MM.1S (cell line): ENCODE measurements at regions not wholly inside any gene's neighbourhood (a gene's known extent, or its start where the extent isn't known, plus 50 kb on each side); places are given as distances from the start of the nearest gene placed in this dataset.

Experiments used
- DNase-seq: peaks from one replicate; pipeline ENCODE4 v3.0.0-alpha.2; 2015
- H2AFZ ChIP-seq: fragments of 300-600 bp; sonication (generic); 2 replicates; pipeline ENCODE4 v1.6.0; 2016; ENCODE audit warnings: antibody characterized with exemption, low read length
- H3F3A ChIP-seq: fragments of 300-600 bp; sonication (generic); 2 replicates; pipeline ENCODE4 v1.6.1; 2016; ENCODE audit warnings: mild to moderate bottlenecking, antibody characterized with exemption, low read length, moderate library complexity, mixed read lengths; ENCODE audit not compliant: insufficient read depth
- H3K27ac ChIP-seq: fragments of 300-600 bp; sonication (generic); 2 replicates; pipeline ENCODE4 v1.5.1; 2016; ENCODE audit warnings: mild to moderate bottlenecking, low read length
- H3K27me3 ChIP-seq: fragments of 300-600 bp; sonication (generic); replicated peaks from 2 replicates; pipeline ENCODE4 v1.6.0; 2016; ENCODE audit warnings: low read length; ENCODE audit not compliant: insufficient read depth
- H3K36me3 ChIP-seq: fragments of 300-600 bp; sonication (generic); replicated peaks from 2 replicates; pipeline ENCODE4 v1.6.1; 2016; ENCODE audit warnings: mild to moderate bottlenecking, low read length, mixed read lengths; ENCODE audit not compliant: insufficient read depth
- H3K4me1 ChIP-seq: fragments of 300-600 bp; sonication (generic); 2 replicates; pipeline ENCODE4 v1.6.1; 2016; ENCODE audit warnings: low read length, mixed read lengths
- H3K4me2 ChIP-seq: fragments of 300-600 bp; sonication (generic); 2 replicates; pipeline ENCODE4 v1.6.0; 2016; ENCODE audit warnings: low read depth, low read length
- H3K4me3 ChIP-seq: fragments of 300-600 bp; sonication (generic); 2 replicates; pipeline ENCODE4 v1.5.1; 2016; ENCODE audit warnings: low read length, mixed read lengths
- H3K79me2 ChIP-seq: fragments of 300-600 bp; sonication (generic); 2 replicates; pipeline ENCODE4 v1.6.1; 2016; ENCODE audit warnings: mixed run types, low read length, mixed read lengths
- H3K9ac ChIP-seq: fragments of 300-600 bp; sonication (generic); 2 replicates; pipeline ENCODE4 v1.6.1; 2016; ENCODE audit warnings: low read length, mixed read lengths
- H3K9me2 ChIP-seq: fragments of 300-600 bp; sonication (generic); replicated peaks from 2 replicates; pipeline ENCODE4 v1.6.1; 2016; ENCODE audit warnings: mild to moderate bottlenecking, low read length, mixed read lengths; ENCODE audit not compliant: insufficient read depth
- H3K9me3 ChIP-seq: fragments of 300-600 bp; sonication (generic); replicated peaks from 2 replicates; pipeline ENCODE4 v1.6.1; 2016; ENCODE audit warnings: mild to moderate bottlenecking, low read length, mixed read lengths; ENCODE audit not compliant: insufficient read depth
- H4K20me1 ChIP-seq: fragments of 300-600 bp; sonication (generic); 2 replicates; pipeline ENCODE4 v1.6.1; 2016; ENCODE audit warnings: mild to moderate bottlenecking, low read length, moderate library complexity, mixed read lengths; ENCODE audit not compliant: insufficient read depth
- CTCF ChIP-seq: fragments of 300-600 bp; sonication (generic); IDR thresholded peaks from 2 replicates; pipeline ENCODE4 v1.5.1; 2016; ENCODE audit warnings: antibody characterized with exemption, low read length, mixed read lengths
- EZH2 ChIP-seq: fragments of 300-600 bp; sonication (generic); optimal IDR thresholded peaks from 2 replicates; pipeline ENCODE3; 2017; ENCODE audit warnings: low read depth, mild to moderate bottlenecking, antibody characterized with exemption, low read length, mixed read lengths
- EZH2phosphoT487 ChIP-seq: fragments of 300-600 bp; sonication (generic); IDR thresholded peaks from 2 replicates; pipeline ENCODE4 v1.6.1; 2018; ENCODE audit warnings: antibody characterized with exemption, low read length

- Histone ChIP-seq H3K27me3 (no peaks in the 10 kb centered on the region), H2AFZ (no peak overlapping the region), H4K20me1 (no peaks in the 10 kb centered on the region), H3K9ac (no peak overlapping the region), H3K4me2 (no peak overlapping the region), H3K27ac (no peak overlapping the region), H3K36me3 (no peaks in the 10 kb centered on the region), H3K9me3 (no peaks in the 10 kb centered on the region), H3K79me2 (no peaks in the 10 kb centered on the region), H3K4me1 (no peaks in the 10 kb centered on the region), H3F3A (no peaks in the 10 kb centered on the region), H3K9me2 (no peaks in the 10 kb centered on the region), H3K4me3 (no peak overlapping the region)
- TF ChIP-seq EZH2 = no peak
- no peak for TF ChIP-seq CTCF
- TF ChIP-seq EZH2phosphoT487 = no peak
- no peak for DNase-seq
Measured at GRCh38 chr13:44306371-44307192, 67.0 kb upstream of the SERP2 start.

DNA sequence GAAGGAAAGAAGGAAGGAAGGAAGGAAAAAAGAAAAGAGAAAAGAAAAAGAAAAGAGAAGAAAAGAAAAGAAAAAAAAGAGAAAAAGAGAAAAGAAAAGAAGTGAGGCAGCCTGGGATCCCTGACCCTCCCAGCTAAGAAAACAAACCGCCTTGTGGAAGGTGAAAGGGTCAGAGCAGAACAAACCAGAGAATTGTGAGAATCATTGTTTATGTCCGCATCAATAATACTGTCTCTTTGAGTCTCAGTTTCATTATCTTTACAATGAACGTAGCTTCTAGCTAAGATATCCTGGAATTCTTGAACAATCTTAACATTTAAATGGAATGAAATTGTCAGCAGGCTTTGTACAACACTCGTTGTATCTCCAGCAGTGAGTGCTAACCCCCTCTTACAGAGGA lies 66.4 kb upstream of the SERP2 start:
- Histone ChIP-seq H3K79me2 (no peaks in the 10 kb centered on the region), H3K4me3 (no peak overlapping the region), H3K9me3 (no peaks in the 10 kb centered on the region), H2AFZ (no peak overlapping the region), H3K4me2 (no peak overlapping the region), H3K9me2 (no peaks in the 10 kb centered on the region), H3K9ac (no peak overlapping the region), H3K4me1 (no peaks in the 10 kb centered on the region), H3K27ac (no peak overlapping the region), H3K36me3 (no peaks in the 10 kb centered on the region), H3F3A (no peaks in the 10 kb centered on the region), H4K20me1 (no peaks in the 10 kb centered on the region), H3K27me3 (no peaks in the 10 kb centered on the region)
- TF ChIP-seq EZH2phosphoT487 (no peak), CTCF (no peak)
- DNase-seq = no peak

DNA sequence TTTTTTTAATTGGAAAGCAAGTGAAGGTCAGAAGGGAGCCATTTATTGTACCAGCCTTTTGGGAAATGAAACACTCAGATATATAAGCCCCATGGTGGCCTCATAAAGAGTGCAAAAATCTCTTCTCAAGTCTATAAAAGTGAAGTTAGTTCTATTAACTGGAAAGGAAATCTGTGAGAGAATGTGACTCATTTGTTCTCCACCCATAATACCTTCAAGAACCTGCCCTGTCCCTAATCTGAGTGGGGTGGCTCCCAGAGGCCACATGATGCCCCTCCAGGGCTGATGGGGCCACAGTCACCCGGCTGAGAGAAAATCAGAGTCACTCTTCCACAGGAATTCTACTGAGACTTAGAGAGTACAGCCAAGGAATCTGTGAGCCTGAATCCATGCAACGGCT lies 65.8 kb upstream of the SERP2 start:
- H3K4me3 ChIP-seq = no peak overlapping the region
- no peak for TF ChIP-seq EZH2
- TF ChIP-seq EZH2phosphoT487 = no peak
- no peak for TF ChIP-seq CTCF
- H3K36me3 ChIP-seq = no peaks in the 10 kb centered on the region
- no peaks in the 10 kb centered on the region for H3F3A ChIP-seq
- no peak overlapping the region for H3K9ac ChIP-seq
- H4K20me1 ChIP-seq = no peaks in the 10 kb centered on the region
- no peaks in the 10 kb centered on the region for H3K4me1 ChIP-seq
- DNase-seq = no peak
- H3K9me3 ChIP-seq = no peaks in the 10 kb centered on the region
- no peaks in the 10 kb centered on the region for H3K79me2 ChIP-seq
- no peak overlapping the region for H3K4me2 ChIP-seq
- H2AFZ ChIP-seq = no peak overlapping the region
- H3K27me3 ChIP-seq = no peaks in the 10 kb centered on the region
- H3K27ac ChIP-seq = no peak overlapping the region
- H3K9me2 ChIP-seq = no peaks in the 10 kb centered on the region
